Endothelial cell of umbilical vein (primary cell): ENCODE measurements at regions not wholly inside any gene's neighbourhood (a gene's known extent, or its start where the extent isn't known, plus 50 kb on each side); places are given as distances from the start of the nearest gene placed in this dataset.

Experiments
- BruUV-seq: library from RNA; stranded (reverse); fragments of 400-500 nt; replicated peaks from 2 replicates; lab custom pipeline; 2021; lab: Mats Ljungman, UMichigan
- CTCF ChIA-PET: fragments of 300-600, 350-600 bp; sonication (Branson Sonifier 250); formaldehyde crosslinking; loops from one replicate; lab custom pipeline; 2021; ENCODE audit warnings: antibody characterized with exemption, inconsistent platforms; lab: Charles Lee
- POLR2A ChIA-PET: fragments of 300-600, 350-600 bp; sonication (Branson Sonifier 250); formaldehyde crosslinking; loops from one replicate; lab custom pipeline; 2021; ENCODE audit warnings: antibody characterized with exemption, inconsistent platforms; lab: Charles Lee
- DNase-seq: peaks from one replicate; pipeline ENCODE4 v3.0.0-alpha.2; 2011; ENCODE audit warnings: low read depth, low spot score
- FAIRE-seq: peaks from 2 replicates; lab custom pipeline; 2011; peaks lifted over from hg19 to GRCh38; lab: Jason Lieb, UNC
- H2AFZ ChIP-seq: 2 replicates; pipeline ENCODE4 v1.6.0; 2012; ENCODE audit warnings: low read depth, low read length, control low read depth, inconsistent platforms
- H3K27ac ChIP-seq: 2 replicates; pipeline ENCODE4 v1.5.1; 2011; ENCODE audit warnings: low read depth, mild to moderate bottlenecking, control low read depth, low read length, moderate library complexity; ENCODE audit not compliant: insufficient read depth
- H3K27me3 ChIP-seq, 2 experiments: 2 replicates each; pipeline versions ENCODE4 v1.6.0 to v1.6.1; 2011; ENCODE audit warnings: low read length in 2 of 2, mixed read lengths in 1 of 2; ENCODE audit not compliant: control insufficient read depth in 2 of 2, insufficient read depth in 2 of 2
- H3K36me3 ChIP-seq, 2 experiments: 2 replicates in 1 of 2; 3 replicates in 1 of 2; pipeline ENCODE4 v1.5.1; 2011; ENCODE audit warnings: low read length in 2 of 2, mild to moderate bottlenecking in 1 of 2, moderate library complexity in 1 of 2; ENCODE audit not compliant: control insufficient read depth in 2 of 2, insufficient read depth in 2 of 2; ENCODE audit errors: extremely low read depth in 1 of 2
- H3K4me1 ChIP-seq: 3 replicates; pipeline ENCODE4 v1.5.1; 2011; ENCODE audit warnings: mild to moderate bottlenecking, low read length; ENCODE audit not compliant: control insufficient read depth, insufficient read depth; ENCODE audit errors: extremely low read depth
- H3K4me2 ChIP-seq: 2 replicates; pipeline ENCODE4 v1.6.1; 2011; ENCODE audit warnings: low read length, control low read depth, mixed read lengths; ENCODE audit not compliant: insufficient read depth
- H3K4me3 ChIP-seq, 3 experiments: fragments of 200-600 bp in 1 of 3; sonication (generic), shearing (Covaris generic) in 1 of 3; replicated peaks in 1 of 3; 2 replicates each; pipeline ENCODE4 v1.5.1; 2011 to 2016; ENCODE audit warnings: control low read depth in 3 of 3, low read length in 3 of 3, mild to moderate bottlenecking in 2 of 3, inconsistent platforms in 1 of 3, low read depth in 1 of 3, moderate library complexity in 1 of 3; ENCODE audit not compliant: insufficient read depth in 1 of 3
- H3K79me2 ChIP-seq: 2 replicates; pipeline ENCODE4 v1.6.0; 2012; ENCODE audit warnings: low read length, inconsistent platforms; ENCODE audit not compliant: control insufficient read depth, insufficient read depth
- H3K9ac ChIP-seq: replicated peaks from 2 replicates; pipeline ENCODE3; 2011; ENCODE audit warnings: low read length, control low read depth; ENCODE audit not compliant: insufficient read depth; ENCODE audit errors: extremely low read depth
- H3K9me1 ChIP-seq: replicated peaks from 3 replicates; pipeline ENCODE4 v1.6.0; 2011; ENCODE audit warnings: mild to moderate bottlenecking, low read length; ENCODE audit not compliant: control insufficient read depth, insufficient read depth; ENCODE audit errors: extremely low read depth
- H3K9me3 ChIP-seq: replicated peaks from 2 replicates; pipeline ENCODE4 v1.5.1; 2012; ENCODE audit warnings: low read length, inconsistent platforms; ENCODE audit not compliant: control insufficient read depth, insufficient read depth
- H4K20me1 ChIP-seq: replicated peaks from 2 replicates; pipeline ENCODE3; 2011; ENCODE audit warnings: mild to moderate bottlenecking, low read length; ENCODE audit not compliant: control insufficient read depth, insufficient read depth; ENCODE audit errors: extremely low read depth
- EZH2 ChIP-seq: IDR thresholded peaks from 2 replicates; pipeline ENCODE4 v1.6.1; 2012; ENCODE audit warnings: borderline replicate concordance, low read depth, mild to moderate bottlenecking, moderate library complexity, low read length, inconsistent platforms; ENCODE audit not compliant: severe bottlenecking
- FOS ChIP-seq: IDR thresholded peaks from 2 replicates; pipeline ENCODE4 v1.6.1; 2011; ENCODE audit warnings: mild to moderate bottlenecking, low read length, moderate library complexity, borderline replicate concordance; ENCODE audit not compliant: insufficient read depth
- GATA2 ChIP-seq: IDR thresholded peaks from 2 replicates; pipeline ENCODE4 v1.7.0; 2011; ENCODE audit warnings: low read depth, mild to moderate bottlenecking, moderate library complexity, mixed read lengths, low read length; ENCODE audit not compliant: insufficient read length, insufficient read depth
- JUN ChIP-seq: IDR thresholded peaks from 2 replicates; pipeline ENCODE4 v1.6.1; 2011; ENCODE audit warnings: borderline replicate concordance, low read depth; ENCODE audit not compliant: insufficient read length, insufficient read depth
- MYC ChIP-seq: IDR thresholded peaks from one replicate; pipeline ENCODE4 v1.6.1; 2011; ENCODE audit warnings: mild to moderate bottlenecking, low read depth, low read length
- POLR2A ChIP-seq: IDR thresholded peaks from 2 replicates; pipeline ENCODE4 v1.6.1; 2012; ENCODE audit warnings: low read depth, mild to moderate bottlenecking, control low read depth, low read length
- POLR2AphosphoS5 ChIP-seq: IDR thresholded peaks from 2 replicates; pipeline ENCODE4 v1.6.1; 2012; ENCODE audit warnings: low read depth, mild to moderate bottlenecking, control low read depth, low read length, moderate library complexity; ENCODE audit not compliant: insufficient read depth
- dilution Hi-C: fragments of 300-500 bp; cut with MboI; formaldehyde crosslinking; loops from one replicate; pipeline ENCODE4 v1.15.0; 2019; ENCODE audit warnings: low sequenced_read_pairs; ENCODE audit not compliant: extremely low pct_ligation_motif_present
- intact Hi-C: fragments of 100-400 bp; cut with micrococcal nuclease; formaldehyde crosslinking; loops from one replicate; pipeline ENCODE4 v1.10.0; 2022
- TF ChIP-seq, protein P1 (sequence below): IDR thresholded peaks from 2 replicates; pipeline ENCODE4 v1.6.1; 2011; ENCODE audit not compliant: insufficient read depth, insufficient read length
- TF ChIP-seq, protein P2 (sequence below), 2 donors: IDR thresholded peaks; 1 replicate in 1 of 2; 2 replicates in 1 of 2; pipeline ENCODE4 v1.5.1; 2011; ENCODE audit warnings: low read length in 2 of 2, mild to moderate bottlenecking in 2 of 2, moderate library complexity in 2 of 2, control low read depth in 1 of 2, inconsistent platforms in 1 of 2, low read depth in 1 of 2; ENCODE audit not compliant: insufficient read depth in 1 of 2; ENCODE audit errors: extremely low read depth in 1 of 2

GRCh38 chrX:76918033-76918432 is 490.5 kb downstream of the MAGEE1 start:
- Histone ChIP-seq H2AFZ (no peak overlapping the region), H3K4me3 (no peak overlapping the region), H3K36me3 (no peaks in the 10 kb centered on the region), H3K9me1 (no peaks in the 10 kb centered on the region), H3K4me2 (no peak overlapping the region), H3K4me1 (no peaks in the 10 kb centered on the region), H3K9me3 (no peaks in the 10 kb centered on the region), H3K79me2 (no peaks in the 10 kb centered on the region), H3K27me3 (no peaks in the 10 kb centered on the region), H3K27ac (no peak overlapping the region), H4K20me1 (no peaks in the 10 kb centered on the region), H3K9ac (no peak overlapping the region)
- no TSS peak for BruUV-seq
- intact Hi-C loops = no loop called here
- FAIRE-seq = no peak
- dilution Hi-C loops = no loop called here
- ChIA-PET CTCF (no interaction called here), POLR2A (no interaction called here)
- TF ChIP-seq FOS (no peak), POLR2A (no peak), MYC (no peak)
- no peak for DNase-seq

DNA sequence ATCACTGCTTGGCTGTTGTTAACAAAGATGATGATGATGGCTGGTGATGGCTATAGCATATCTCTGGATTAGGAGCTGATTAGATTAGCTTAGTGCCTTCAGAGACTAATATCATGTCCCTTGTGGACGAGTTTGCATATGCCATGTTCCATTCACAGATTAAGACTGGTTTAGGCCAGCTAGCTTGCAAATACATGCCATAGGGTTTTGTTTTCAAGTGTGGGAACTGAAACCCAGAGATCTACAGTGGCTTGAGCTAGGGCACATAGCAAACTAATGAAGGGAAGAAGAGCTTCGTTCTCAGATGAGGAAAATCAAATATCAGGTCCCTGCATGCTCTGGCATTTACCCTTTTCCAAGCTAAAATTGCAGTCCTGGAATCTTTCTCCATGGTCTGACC is 492.3 kb downstream of the MAGEE1 start:
- intact Hi-C loops = no loop called here
- dilution Hi-C loops = no loop called here
- H3K4me2 ChIP-seq = no peak overlapping the region

More for the DNA sequence above, 492.3 kb downstream of the MAGEE1 start:
- Histone ChIP-seq H3K9me3 (no peaks in the 10 kb centered on the region), H3K9ac (no peak overlapping the region), H3K4me3 (no peak overlapping the region), H2AFZ (no peak overlapping the region), H3K36me3 (no peaks in the 10 kb centered on the region), H3K9me1 (no peaks in the 10 kb centered on the region), H3K79me2 (no peaks in the 10 kb centered on the region), H4K20me1 (no peaks in the 10 kb centered on the region), H3K27me3 (no peaks in the 10 kb centered on the region), H3K27ac (no peak overlapping the region), H3K4me1 (no peaks in the 10 kb centered on the region)
- ChIA-PET CTCF (no interaction called here), POLR2A (no interaction called here)
- FAIRE-seq (no peak), DNase-seq (no peak)
- no TSS peak for BruUV-seq
- TF ChIP-seq EZH2 (no peak), POLR2A (no peak), JUN (no peak), FOS (no peak), GATA2 (no peak), MYC (no peak), POLR2AphosphoS5 (no peak)
- TF ChIP-seq, protein P1, sequence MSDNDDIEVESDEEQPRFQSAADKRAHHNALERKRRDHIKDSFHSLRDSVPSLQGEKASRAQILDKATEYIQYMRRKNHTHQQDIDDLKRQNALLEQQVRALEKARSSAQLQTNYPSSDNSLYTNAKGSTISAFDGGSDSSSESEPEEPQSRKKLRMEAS = no peak
- TF ChIP-seq, protein P2, sequence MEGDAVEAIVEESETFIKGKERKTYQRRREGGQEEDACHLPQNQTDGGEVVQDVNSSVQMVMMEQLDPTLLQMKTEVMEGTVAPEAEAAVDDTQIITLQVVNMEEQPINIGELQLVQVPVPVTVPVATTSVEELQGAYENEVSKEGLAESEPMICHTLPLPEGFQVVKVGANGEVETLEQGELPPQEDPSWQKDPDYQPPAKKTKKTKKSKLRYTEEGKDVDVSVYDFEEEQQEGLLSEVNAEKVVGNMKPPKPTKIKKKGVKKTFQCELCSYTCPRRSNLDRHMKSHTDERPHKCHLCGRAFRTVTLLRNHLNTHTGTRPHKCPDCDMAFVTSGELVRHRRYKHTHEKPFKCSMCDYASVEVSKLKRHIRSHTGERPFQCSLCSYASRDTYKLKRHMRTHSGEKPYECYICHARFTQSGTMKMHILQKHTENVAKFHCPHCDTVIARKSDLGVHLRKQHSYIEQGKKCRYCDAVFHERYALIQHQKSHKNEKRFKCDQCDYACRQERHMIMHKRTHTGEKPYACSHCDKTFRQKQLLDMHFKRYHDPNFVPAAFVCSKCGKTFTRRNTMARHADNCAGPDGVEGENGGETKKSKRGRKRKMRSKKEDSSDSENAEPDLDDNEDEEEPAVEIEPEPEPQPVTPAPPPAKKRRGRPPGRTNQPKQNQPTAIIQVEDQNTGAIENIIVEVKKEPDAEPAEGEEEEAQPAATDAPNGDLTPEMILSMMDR (IDR thresholded peaks at IDR 0.05; ENCODE audit: extremely low read depth in 1 of 2, insufficient read depth in 1 of 2, low read depth in 1 of 2, low read length in 2 of 2) = no peak
